ENCODE measurements at regions not wholly inside any gene's neighbourhood (a gene's known extent, or its start where the extent isn't known, plus 50 kb on each side); places are given as distances from the start of the nearest gene placed in this dataset.
A peak's percentile ranks its signal among the peaks of the same experiment; 100 is the strongest.

DNA sequence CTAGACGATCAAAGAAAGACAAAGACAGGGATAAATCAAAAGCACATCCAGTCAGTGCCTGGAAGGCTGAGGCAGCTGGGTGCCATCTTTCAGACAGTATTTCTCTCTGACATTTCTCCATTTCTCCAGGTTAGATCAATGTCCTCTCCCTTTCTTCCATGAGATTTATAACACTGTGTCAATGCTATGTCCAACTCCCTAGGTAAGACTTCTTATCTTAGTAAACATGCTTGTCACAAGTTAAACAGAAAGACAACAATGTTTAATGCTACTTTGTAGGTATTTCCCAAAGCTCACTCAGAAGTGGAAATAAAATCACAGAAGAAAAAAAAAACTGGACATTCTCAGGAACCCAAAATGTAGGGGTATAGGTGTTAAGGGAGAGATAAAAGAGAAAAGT is 113.9 kb downstream of the GPR63 start:
- FAIRE-seq = no peak

DNA sequence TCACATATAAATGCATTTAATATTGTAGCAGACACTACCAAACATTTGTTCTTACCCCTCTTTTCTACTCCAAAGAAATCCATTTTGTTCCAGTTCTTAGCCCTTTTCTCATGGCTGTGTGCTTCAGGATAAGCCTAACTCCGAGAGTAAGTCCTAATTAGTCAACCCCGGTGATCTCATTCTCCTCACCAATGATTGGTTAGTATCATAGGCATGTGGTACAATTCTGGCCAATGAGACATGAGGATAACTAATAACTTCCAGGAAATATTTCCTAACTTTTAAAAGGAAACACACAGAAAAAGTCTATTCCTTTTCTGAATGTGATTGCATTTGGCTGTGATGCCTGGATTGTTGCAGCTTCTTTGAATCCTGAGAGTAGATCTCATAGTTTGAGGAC is 116.0 kb downstream of the GPR63 start:
- H3K4me3 ChIP-seq (ENCODE audit: low read depth, low read length) = no peak overlapping the region
- no peaks in the 10 kb centered on the region for H3K27me3 ChIP-seq (ENCODE audit: control insufficient read depth, insufficient read depth, low read length)
- H3K36me3 ChIP-seq (ENCODE audit: control insufficient read depth, insufficient read depth, low read length) = no peaks in the 10 kb centered on the region
- TF ChIP-seq, protein P1, sequence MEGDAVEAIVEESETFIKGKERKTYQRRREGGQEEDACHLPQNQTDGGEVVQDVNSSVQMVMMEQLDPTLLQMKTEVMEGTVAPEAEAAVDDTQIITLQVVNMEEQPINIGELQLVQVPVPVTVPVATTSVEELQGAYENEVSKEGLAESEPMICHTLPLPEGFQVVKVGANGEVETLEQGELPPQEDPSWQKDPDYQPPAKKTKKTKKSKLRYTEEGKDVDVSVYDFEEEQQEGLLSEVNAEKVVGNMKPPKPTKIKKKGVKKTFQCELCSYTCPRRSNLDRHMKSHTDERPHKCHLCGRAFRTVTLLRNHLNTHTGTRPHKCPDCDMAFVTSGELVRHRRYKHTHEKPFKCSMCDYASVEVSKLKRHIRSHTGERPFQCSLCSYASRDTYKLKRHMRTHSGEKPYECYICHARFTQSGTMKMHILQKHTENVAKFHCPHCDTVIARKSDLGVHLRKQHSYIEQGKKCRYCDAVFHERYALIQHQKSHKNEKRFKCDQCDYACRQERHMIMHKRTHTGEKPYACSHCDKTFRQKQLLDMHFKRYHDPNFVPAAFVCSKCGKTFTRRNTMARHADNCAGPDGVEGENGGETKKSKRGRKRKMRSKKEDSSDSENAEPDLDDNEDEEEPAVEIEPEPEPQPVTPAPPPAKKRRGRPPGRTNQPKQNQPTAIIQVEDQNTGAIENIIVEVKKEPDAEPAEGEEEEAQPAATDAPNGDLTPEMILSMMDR (IDR thresholded peaks at IDR 0.05; ENCODE audit: insufficient read depth, low read length, severe bottlenecking) = no peak
- DNase-seq (ENCODE audit: low read depth) = no peak
- no peak for FAIRE-seq

More for the DNA sequence above, 113.9 kb downstream of the GPR63 start:
- Histone ChIP-seq H3K27me3 (ENCODE audit: control insufficient read depth, insufficient read depth, low read length) (no peaks in the 10 kb centered on the region), H3K4me3 (ENCODE audit: low read depth, low read length) (no peak overlapping the region), H3K36me3 (ENCODE audit: control insufficient read depth, insufficient read depth, low read length) (no peaks in the 10 kb centered on the region)
- DNase-seq (ENCODE audit: low read depth) = no peak
- TF ChIP-seq, protein P1 (IDR thresholded peaks at IDR 0.05; ENCODE audit: insufficient read depth, low read length, severe bottlenecking) = no peak

DNA sequence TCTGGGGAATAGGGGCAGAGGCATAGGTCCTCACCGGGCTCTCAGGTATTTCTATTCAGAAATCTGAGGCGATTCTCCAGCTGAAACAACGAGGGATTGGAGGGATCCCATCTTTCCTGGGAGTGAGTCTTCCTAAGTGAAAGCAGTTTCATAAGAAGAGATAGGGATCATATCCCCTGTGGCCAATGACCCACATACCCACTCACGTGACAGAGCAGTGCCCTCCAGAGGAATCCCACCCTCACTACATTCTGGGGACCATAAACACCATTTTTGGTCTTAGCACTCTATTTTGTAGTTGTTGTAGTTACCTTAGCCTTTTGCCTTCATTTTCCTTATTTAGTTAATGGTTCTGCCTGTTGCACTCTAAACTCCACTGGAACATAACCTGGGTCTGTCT is 121.1 kb downstream of the GPR63 start:
- no peak overlapping the region for H3K4me3 ChIP-seq (ENCODE audit: low read depth, low read length)
- DNase-seq (ENCODE audit: low read depth) (no peak), FAIRE-seq (peak; percentile 50)
- H3K27me3 ChIP-seq (ENCODE audit: control insufficient read depth, insufficient read depth, low read length) = no peaks in the 10 kb centered on the region
- TF ChIP-seq, protein P1 (IDR thresholded peaks at IDR 0.05; ENCODE audit: insufficient read depth, low read length, severe bottlenecking) = no peak
- H3K36me3 ChIP-seq (ENCODE audit: control insufficient read depth, insufficient read depth, low read length) = no peaks in the 10 kb centered on the region

DNA sequence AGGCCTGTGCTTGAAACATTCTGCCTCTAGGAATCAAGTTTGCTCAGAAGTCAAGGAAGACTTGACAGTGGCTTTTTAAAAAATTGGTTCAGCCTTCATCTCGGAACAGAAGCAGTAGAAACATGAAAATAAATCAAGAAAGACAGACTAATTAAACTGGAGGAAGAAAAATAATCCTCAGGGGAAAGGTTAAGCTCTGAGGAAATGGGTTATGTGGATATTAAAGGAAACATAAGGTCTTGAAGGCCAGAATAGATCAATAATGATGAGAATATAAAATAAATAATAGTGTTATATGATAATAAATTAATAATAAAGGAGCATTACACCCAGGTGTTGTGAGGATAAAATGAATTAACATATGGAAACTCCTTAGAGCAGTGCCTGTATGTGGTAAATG is 121.7 kb downstream of the GPR63 start:
- no peak overlapping the region for H3K4me3 ChIP-seq (ENCODE audit: low read depth, low read length)
- H3K27me3 ChIP-seq (ENCODE audit: control insufficient read depth, insufficient read depth, low read length) = no peaks in the 10 kb centered on the region
- FAIRE-seq = no peak
- no peaks in the 10 kb centered on the region for H3K36me3 ChIP-seq (ENCODE audit: control insufficient read depth, insufficient read depth, low read length)
- TF ChIP-seq, protein P1 (IDR thresholded peaks at IDR 0.05; ENCODE audit: insufficient read depth, low read length, severe bottlenecking) = no peak
- no peak for DNase-seq (ENCODE audit: low read depth)

DNA sequence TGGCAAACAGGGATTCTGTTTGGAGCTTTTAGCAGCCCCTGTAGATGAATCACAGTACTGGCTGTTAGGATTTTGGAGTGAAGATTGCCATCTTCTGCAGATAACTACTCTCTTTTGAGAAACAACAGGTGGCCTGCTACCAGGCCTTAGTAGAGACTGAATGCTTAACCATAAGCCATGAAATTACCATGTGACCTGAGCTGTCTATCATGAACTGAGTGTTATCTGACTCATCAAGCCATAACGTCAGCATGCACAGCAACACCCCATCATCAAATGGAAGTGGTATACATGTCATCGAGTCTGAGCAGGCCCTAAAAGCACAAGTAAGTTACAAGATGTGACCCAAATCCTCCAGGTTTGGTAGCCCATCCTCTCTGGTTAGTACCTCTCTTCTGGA is 132.6 kb downstream of the GPR63 start:
- FAIRE-seq (no peak), DNase-seq (ENCODE audit: low read depth) (peak; percentile 80)
- TF ChIP-seq, protein P1 (IDR thresholded peaks at IDR 0.05; ENCODE audit: insufficient read depth, low read length, severe bottlenecking) = no peak
- Histone ChIP-seq H3K4me3 (ENCODE audit: low read depth, low read length) (no peak overlapping the region), H3K36me3 (ENCODE audit: control insufficient read depth, insufficient read depth, low read length) (no peaks in the 10 kb centered on the region), H3K27me3 (ENCODE audit: control insufficient read depth, insufficient read depth, low read length) (no peaks in the 10 kb centered on the region)

DNA sequence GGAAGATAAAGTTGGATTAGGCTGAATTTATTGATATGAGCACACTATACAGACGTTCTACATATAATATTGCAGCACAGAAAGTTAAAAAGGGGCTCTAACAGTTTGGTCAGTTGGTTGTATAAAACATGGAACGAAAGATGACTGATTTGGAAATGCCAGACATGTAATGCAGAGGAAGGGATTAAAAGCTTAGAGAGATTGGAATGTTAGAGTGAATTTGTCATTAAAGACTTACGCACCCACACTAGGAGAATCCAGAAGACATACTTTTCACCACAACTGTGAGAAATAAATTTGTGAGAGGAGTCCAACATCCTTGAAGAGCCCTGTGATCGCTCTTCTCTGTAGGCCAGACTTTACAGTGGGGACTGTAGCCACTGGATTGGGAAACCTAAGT is 134.7 kb downstream of the GPR63 start:
- Histone ChIP-seq H3K4me3 (ENCODE audit: low read depth, low read length) (no peak overlapping the region), H3K27me3 (ENCODE audit: control insufficient read depth, insufficient read depth, low read length) (no peaks in the 10 kb centered on the region), H3K36me3 (ENCODE audit: control insufficient read depth, insufficient read depth, low read length) (no peaks in the 10 kb centered on the region)
- DNase-seq (ENCODE audit: low read depth) = no peak
- TF ChIP-seq, protein P1 (IDR thresholded peaks at IDR 0.05; ENCODE audit: insufficient read depth, low read length, severe bottlenecking) = no peak
- no peak for FAIRE-seq

Data from bronchial epithelial cell (primary cell).